Liver (tissue), 8 donors: ENCODE measurements at regions not wholly inside any gene's neighbourhood (a gene's known extent, or its start where the extent isn't known, plus 50 kb on each side); places are given as distances from the start of the nearest gene placed in this dataset.

ENCODE experiments used
- DNase-seq: peaks from one replicate; pipeline ENCODE4 v3.0.0-alpha.2; 2017; ENCODE audit warnings: low spot score
- H3K27ac ChIP-seq, 2 donors: one replicate each; pipeline ENCODE4 v1.7.0; 2013; ENCODE audit warnings: inconsistent platforms in 2 of 2, low read length in 2 of 2, control low read depth in 1 of 2, low read depth in 1 of 2, mild to moderate bottlenecking in 1 of 2
- H3K27me3 ChIP-seq, 4 donors: one replicate each; pipeline versions ENCODE4 v1.6.1 to v1.7.0; 2013; ENCODE audit warnings: low read length in 3 of 4, inconsistent platforms in 1 of 4, mild to moderate bottlenecking in 1 of 4, moderate library complexity in 1 of 4; ENCODE audit not compliant: control insufficient read depth in 4 of 4, insufficient read depth in 4 of 4
- H3K36me3 ChIP-seq, 4 donors: one replicate each; pipeline versions ENCODE4 v1.6.1 to v1.7.0; 2013; ENCODE audit warnings: low read length in 3 of 4, mild to moderate bottlenecking in 3 of 4, low read depth in 1 of 4, moderate library complexity in 1 of 4; ENCODE audit not compliant: control insufficient read depth in 4 of 4, insufficient read depth in 3 of 4
- H3K4me1 ChIP-seq, 4 donors: one replicate each; pipeline versions ENCODE4 v1.6.1 to v1.7.0; 2013; ENCODE audit warnings: low read length in 3 of 4, mild to moderate bottlenecking in 3 of 4, moderate library complexity in 1 of 4; ENCODE audit not compliant: control insufficient read depth in 4 of 4, insufficient read depth in 4 of 4
- H3K4me3 ChIP-seq, 3 donors: one replicate each; pipeline versions ENCODE4 v1.6.1 to v1.7.0; 2013; ENCODE audit warnings: low read length in 3 of 3, control low read depth in 1 of 3, low read depth in 1 of 3, mild to moderate bottlenecking in 1 of 3
- H3K9ac ChIP-seq, 2 donors: one replicate each; pipeline ENCODE4 v1.7.0; 2013; ENCODE audit warnings: low read length in 2 of 2, mild to moderate bottlenecking in 2 of 2, moderate library complexity in 2 of 2, control low read depth in 1 of 2, low read depth in 1 of 2
- H3K9me3 ChIP-seq, 4 donors: one replicate each; pipeline versions ENCODE4 v1.6.1 to v1.7.0; 2013; ENCODE audit warnings: low read length in 3 of 4; ENCODE audit not compliant: control insufficient read depth in 4 of 4
- EGR1 ChIP-seq, 2 donors: IDR thresholded peaks; 2 replicates each; pipeline ENCODE4 v1.6.1; 2016 to 2018; ENCODE audit warnings: antibody characterized with exemption in 2 of 2, low read depth in 2 of 2
- FOXA1 ChIP-seq: IDR thresholded peaks from 2 replicates; pipeline ENCODE4 v1.6.1; 2016; ENCODE audit warnings: antibody characterized with exemption
- FOXA2 ChIP-seq: IDR thresholded peaks from 2 replicates; pipeline ENCODE4 v1.6.1; 2016; ENCODE audit warnings: antibody characterized with exemption
- GABPA ChIP-seq, 2 donors: IDR thresholded peaks in 1 of 2; conservative IDR thresholded peaks in 1 of 2; 2 replicates each; pipeline ENCODE4 v1.6.1; 2016; ENCODE audit warnings: antibody characterized with exemption in 2 of 2, mild to moderate bottlenecking in 1 of 2, moderate library complexity in 1 of 2
- HNF4A ChIP-seq, 2 donors: conservative IDR thresholded peaks; 2 replicates each; pipeline ENCODE4 v1.6.1; 2016; ENCODE audit warnings: antibody characterized with exemption in 2 of 2, mild to moderate bottlenecking in 2 of 2
- HNF4G ChIP-seq: IDR thresholded peaks from 2 replicates; pipeline ENCODE4 v1.6.1; 2016; ENCODE audit warnings: antibody characterized with exemption
- JUND ChIP-seq, 2 donors: IDR thresholded peaks; 2 replicates each; pipeline ENCODE4 v1.6.1; 2016; ENCODE audit warnings: antibody characterized with exemption in 2 of 2
- NR2F2 ChIP-seq: IDR thresholded peaks from 2 replicates; pipeline ENCODE4 v1.6.1; 2016; ENCODE audit warnings: antibody characterized with exemption
- RXRA ChIP-seq, 2 donors: IDR thresholded peaks; 2 replicates each; pipeline ENCODE4 v1.6.1; 2017 to 2018; ENCODE audit warnings: antibody characterized with exemption in 2 of 2, mild to moderate bottlenecking in 1 of 2
- SP1 ChIP-seq: IDR thresholded peaks from 2 replicates; pipeline ENCODE4 v1.6.1; 2018; ENCODE audit warnings: antibody characterized with exemption, mild to moderate bottlenecking
- TAF1 ChIP-seq: conservative IDR thresholded peaks from 2 replicates; pipeline ENCODE4 v1.6.1; 2016; ENCODE audit warnings: antibody characterized with exemption, mild to moderate bottlenecking
- YY1 ChIP-seq: IDR thresholded peaks from 2 replicates; pipeline ENCODE4 v1.6.1; 2016; ENCODE audit warnings: antibody characterized with exemption, mild to moderate bottlenecking
- WGBS: extraction: QIAGEN DNeasy Blood & Tissue Kit; methylation state at CpG from one replicate; pipeline ENCODE4 v1.1.7; 2013; 5-methylcytosine and 5-hydroxymethylcytosine counted together
- TF ChIP-seq, protein P1 (sequence below): fragments of 150-350 bp; IDR thresholded peaks from 2 replicates; pipeline ENCODE4 v1.5.1; 2017; ENCODE audit warnings: improper control_type of control experiment, low read depth, low read length; ENCODE audit not compliant: missing input control
- TF ChIP-seq, protein P2 (sequence below): IDR thresholded peaks from 2 replicates; pipeline ENCODE4 v1.6.1; 2016; ENCODE audit warnings: antibody characterized with exemption, mild to moderate bottlenecking
- TF ChIP-seq, protein P3 (sequence below): IDR thresholded peaks from 2 replicates; pipeline ENCODE4 v1.6.1; 2016; ENCODE audit warnings: antibody characterized with exemption
- TF ChIP-seq, protein P4 (sequence below): IDR thresholded peaks from 2 replicates; pipeline ENCODE4 v1.6.1; 2016; ENCODE audit warnings: antibody characterized with exemption
- TF ChIP-seq, protein P5 (sequence below): IDR thresholded peaks from 2 replicates; pipeline ENCODE4 v1.6.1; 2016; ENCODE audit warnings: antibody characterized with exemption
- donor health status: healthy.
- donor health status: healthy.
- donor health status: healthy.
- donor health status: healthy.
- donor health status: healthy.

DNA sequence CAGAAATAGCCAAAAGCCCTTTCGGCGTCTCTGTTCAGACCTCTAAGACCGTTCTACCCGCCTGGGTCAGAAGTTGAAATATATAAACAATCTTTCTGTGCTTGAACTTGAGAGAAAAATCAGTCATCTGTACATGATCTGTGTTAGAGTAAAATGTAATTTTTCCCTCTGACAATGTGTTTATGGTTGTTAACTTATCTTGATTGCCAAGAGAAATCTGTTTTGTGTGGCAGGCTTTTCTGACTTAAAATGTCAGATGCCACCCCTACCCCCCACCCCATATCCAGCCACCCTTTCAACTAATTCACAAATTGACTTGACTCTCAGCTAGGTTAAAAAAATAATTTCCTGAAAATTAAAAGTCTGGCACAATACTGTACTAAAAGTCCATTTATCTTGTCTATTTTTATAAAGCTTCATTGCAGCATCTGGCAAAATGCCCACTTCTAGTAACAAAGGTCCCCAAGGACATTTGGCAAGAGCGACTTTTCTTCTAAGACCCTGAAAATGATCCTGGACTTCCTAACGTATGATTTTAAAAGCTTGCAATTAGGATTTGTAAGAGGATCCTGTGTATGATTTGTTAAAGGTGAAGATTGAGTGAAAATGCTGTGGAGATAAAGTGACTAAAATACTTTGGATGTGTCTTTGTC is 304.2 kb downstream of the EPHA4 start:
- Histone ChIP-seq H3K9ac (no peak overlapping the region), H3K36me3 (no peaks in the 10 kb centered on the region), H3K27me3 (peaks cover 0 to 3% (median 0%) of the 10 kb centered on the region in 4 donors), H3K4me1 (no peaks in the 10 kb centered on the region), H3K9me3 (no peaks in the 10 kb centered on the region), H3K27ac (no peak overlapping the region), H3K4me3 (no peak overlapping the region)
- TF ChIP-seq TAF1: no peak
- no peak for TF ChIP-seq RXRA (IDR thresholded peaks at IDR 0.05)
- no peak for TF ChIP-seq HNF4A (conservative IDR thresholded peaks at IDR 0.05)
- TF ChIP-seq, protein P1, sequence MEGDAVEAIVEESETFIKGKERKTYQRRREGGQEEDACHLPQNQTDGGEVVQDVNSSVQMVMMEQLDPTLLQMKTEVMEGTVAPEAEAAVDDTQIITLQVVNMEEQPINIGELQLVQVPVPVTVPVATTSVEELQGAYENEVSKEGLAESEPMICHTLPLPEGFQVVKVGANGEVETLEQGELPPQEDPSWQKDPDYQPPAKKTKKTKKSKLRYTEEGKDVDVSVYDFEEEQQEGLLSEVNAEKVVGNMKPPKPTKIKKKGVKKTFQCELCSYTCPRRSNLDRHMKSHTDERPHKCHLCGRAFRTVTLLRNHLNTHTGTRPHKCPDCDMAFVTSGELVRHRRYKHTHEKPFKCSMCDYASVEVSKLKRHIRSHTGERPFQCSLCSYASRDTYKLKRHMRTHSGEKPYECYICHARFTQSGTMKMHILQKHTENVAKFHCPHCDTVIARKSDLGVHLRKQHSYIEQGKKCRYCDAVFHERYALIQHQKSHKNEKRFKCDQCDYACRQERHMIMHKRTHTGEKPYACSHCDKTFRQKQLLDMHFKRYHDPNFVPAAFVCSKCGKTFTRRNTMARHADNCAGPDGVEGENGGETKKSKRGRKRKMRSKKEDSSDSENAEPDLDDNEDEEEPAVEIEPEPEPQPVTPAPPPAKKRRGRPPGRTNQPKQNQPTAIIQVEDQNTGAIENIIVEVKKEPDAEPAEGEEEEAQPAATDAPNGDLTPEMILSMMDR: no peak
- TF ChIP-seq YY1: no peak
- TF ChIP-seq FOXA2: no peak
- TF ChIP-seq, protein P2, sequence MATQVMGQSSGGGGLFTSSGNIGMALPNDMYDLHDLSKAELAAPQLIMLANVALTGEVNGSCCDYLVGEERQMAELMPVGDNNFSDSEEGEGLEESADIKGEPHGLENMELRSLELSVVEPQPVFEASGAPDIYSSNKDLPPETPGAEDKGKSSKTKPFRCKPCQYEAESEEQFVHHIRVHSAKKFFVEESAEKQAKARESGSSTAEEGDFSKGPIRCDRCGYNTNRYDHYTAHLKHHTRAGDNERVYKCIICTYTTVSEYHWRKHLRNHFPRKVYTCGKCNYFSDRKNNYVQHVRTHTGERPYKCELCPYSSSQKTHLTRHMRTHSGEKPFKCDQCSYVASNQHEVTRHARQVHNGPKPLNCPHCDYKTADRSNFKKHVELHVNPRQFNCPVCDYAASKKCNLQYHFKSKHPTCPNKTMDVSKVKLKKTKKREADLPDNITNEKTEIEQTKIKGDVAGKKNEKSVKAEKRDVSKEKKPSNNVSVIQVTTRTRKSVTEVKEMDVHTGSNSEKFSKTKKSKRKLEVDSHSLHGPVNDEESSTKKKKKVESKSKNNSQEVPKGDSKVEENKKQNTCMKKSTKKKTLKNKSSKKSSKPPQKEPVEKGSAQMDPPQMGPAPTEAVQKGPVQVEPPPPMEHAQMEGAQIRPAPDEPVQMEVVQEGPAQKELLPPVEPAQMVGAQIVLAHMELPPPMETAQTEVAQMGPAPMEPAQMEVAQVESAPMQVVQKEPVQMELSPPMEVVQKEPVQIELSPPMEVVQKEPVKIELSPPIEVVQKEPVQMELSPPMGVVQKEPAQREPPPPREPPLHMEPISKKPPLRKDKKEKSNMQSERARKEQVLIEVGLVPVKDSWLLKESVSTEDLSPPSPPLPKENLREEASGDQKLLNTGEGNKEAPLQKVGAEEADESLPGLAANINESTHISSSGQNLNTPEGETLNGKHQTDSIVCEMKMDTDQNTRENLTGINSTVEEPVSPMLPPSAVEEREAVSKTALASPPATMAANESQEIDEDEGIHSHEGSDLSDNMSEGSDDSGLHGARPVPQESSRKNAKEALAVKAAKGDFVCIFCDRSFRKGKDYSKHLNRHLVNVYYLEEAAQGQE: no peak
- TF ChIP-seq, protein P3, sequence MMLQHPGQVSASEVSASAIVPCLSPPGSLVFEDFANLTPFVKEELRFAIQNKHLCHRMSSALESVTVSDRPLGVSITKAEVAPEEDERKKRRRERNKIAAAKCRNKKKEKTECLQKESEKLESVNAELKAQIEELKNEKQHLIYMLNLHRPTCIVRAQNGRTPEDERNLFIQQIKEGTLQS: no peak
- TF ChIP-seq NR2F2: no peak
- TF ChIP-seq, protein P4, sequence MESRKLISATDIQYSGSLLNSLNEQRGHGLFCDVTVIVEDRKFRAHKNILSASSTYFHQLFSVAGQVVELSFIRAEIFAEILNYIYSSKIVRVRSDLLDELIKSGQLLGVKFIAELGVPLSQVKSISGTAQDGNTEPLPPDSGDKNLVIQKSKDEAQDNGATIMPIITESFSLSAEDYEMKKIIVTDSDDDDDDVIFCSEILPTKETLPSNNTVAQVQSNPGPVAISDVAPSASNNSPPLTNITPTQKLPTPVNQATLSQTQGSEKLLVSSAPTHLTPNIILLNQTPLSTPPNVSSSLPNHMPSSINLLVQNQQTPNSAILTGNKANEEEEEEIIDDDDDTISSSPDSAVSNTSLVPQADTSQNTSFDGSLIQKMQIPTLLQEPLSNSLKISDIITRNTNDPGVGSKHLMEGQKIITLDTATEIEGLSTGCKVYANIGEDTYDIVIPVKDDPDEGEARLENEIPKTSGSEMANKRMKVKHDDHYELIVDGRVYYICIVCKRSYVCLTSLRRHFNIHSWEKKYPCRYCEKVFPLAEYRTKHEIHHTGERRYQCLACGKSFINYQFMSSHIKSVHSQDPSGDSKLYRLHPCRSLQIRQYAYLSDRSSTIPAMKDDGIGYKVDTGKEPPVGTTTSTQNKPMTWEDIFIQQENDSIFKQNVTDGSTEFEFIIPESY: no peak
- TF ChIP-seq FOXA1: no peak
- TF ChIP-seq, protein P5, sequence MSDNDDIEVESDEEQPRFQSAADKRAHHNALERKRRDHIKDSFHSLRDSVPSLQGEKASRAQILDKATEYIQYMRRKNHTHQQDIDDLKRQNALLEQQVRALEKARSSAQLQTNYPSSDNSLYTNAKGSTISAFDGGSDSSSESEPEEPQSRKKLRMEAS: no peak
- no peak for TF ChIP-seq SP1
- no peak for TF ChIP-seq JUND (IDR thresholded peaks at IDR 0.05)
- TF ChIP-seq EGR1 (IDR thresholded peaks at IDR 0.05; ENCODE audit: low read depth in 2 of 2): no peak
- no peak for TF ChIP-seq HNF4G
- TF ChIP-seq GABPA (IDR thresholded peaks at IDR 0.05 in 1 of 2, conservative IDR thresholded peaks at IDR 0.05 in 1 of 2): no peak
- 67% methylated on average over 6 of the region's 6 CpGs for WGBS
- no peak for DNase-seq
